A549 (cell line): ENCODE measurements at regions not wholly inside any gene's neighbourhood (a gene's known extent, or its start where the extent isn't known, plus 50 kb on each side); places are given as distances from the start of the nearest gene placed in this dataset.

Experiments
- ATAC-seq, 2 experiments: fragments of 200-7000 bp in 1 of 2; fragments of >200 bp in 1 of 2; cut with Nextera tagmentation in 1 of 2; cut with Tn5 transposase in 1 of 2; 3 replicates each; pipeline versions ENCODE4 v1.8.0 to v1.9.1; 2018 to 2020; ENCODE audit warnings: mild to moderate bottlenecking in 1 of 2, moderate library complexity in 1 of 2
- CTCF ChIA-PET: fragments of 300-600 bp; sonication (Branson Sonifier 250); formaldehyde crosslinking; extraction: SDS; loops from one replicate; lab custom pipeline; 2021; ENCODE audit warnings: antibody characterized with exemption, inconsistent platforms; lab: Yijun Ruan, JAX
- POLR2A ChIA-PET: fragments of 350-600 bp; formaldehyde crosslinking; extraction: SDS; loops from one replicate; lab custom pipeline; 2021; ENCODE audit warnings: antibody characterized with exemption, inconsistent platforms; lab: Yijun Ruan, JAX
- DNase-seq, 2 experiments: peaks; one replicate each; pipeline versions ENCODE4 v3.0.0 to v3.0.0-alpha.2; 2011 to 2016; ENCODE audit warnings: low read depth in 1 of 2, low spot score in 1 of 2
- FAIRE-seq: peaks from 2 replicates; lab custom pipeline; 2011; peaks lifted over from hg19 to GRCh38; lab: Jason Lieb, UNC
- H3K27ac ChIP-seq, 2 experiments: fragments of >200 bp; sonication (Bioruptor Twin); formaldehyde crosslinking; 3 replicates each; pipeline ENCODE4 v1.5.1; 2016 to 2017
- H3K4me1 ChIP-seq: fragments of >200 bp; sonication (Bioruptor Twin); formaldehyde crosslinking; 3 replicates; pipeline ENCODE4 v1.6.1; 2016
- H3K4me2 ChIP-seq: fragments of >200 bp; sonication (Bioruptor Twin); formaldehyde crosslinking; 3 replicates; pipeline ENCODE4 v1.6.1; 2016
- H3K4me3 ChIP-seq: fragments of >200 bp; sonication (Bioruptor Twin); formaldehyde crosslinking; 3 replicates; pipeline ENCODE4 v1.5.1; 2016
- H3K9me3 ChIP-seq: fragments of >200 bp; sonication (Bioruptor Twin); formaldehyde crosslinking; 3 replicates; pipeline ENCODE4 v1.6.1; 2016
- BHLHE40 ChIP-seq: IDR thresholded peaks from 2 replicates; pipeline ENCODE4 v1.6.1; 2012; ENCODE audit warnings: low read depth, low read length, inconsistent platforms
- CEBPB ChIP-seq, 2 experiments: fragments of >200 bp in 1 of 2; sonication (Bioruptor Twin) in 1 of 2; formaldehyde crosslinking in 1 of 2; IDR thresholded peaks; 2 replicates each; pipeline ENCODE4 v1.6.1; 2012 to 2016
- EP300 ChIP-seq, 2 experiments: fragments of >200 bp; sonication (Bioruptor Twin); formaldehyde crosslinking; IDR thresholded peaks; 2 replicates in 1 of 2; 3 replicates in 1 of 2; pipeline ENCODE4 v1.6.1; 2016 to 2017
- FOSB ChIP-seq: fragments of 250-450 bp; sonication (Bioruptor Pico); IDR thresholded peaks from 2 replicates; pipeline ENCODE4 v1.5.0; 2020; ENCODE audit warnings: mild to moderate bottlenecking, moderate library complexity
- HEYL ChIP-seq: fragments of 250-450 bp; sonication (Bioruptor Pico); IDR thresholded peaks from 2 replicates; pipeline ENCODE4 v1.8.0; 2021; ENCODE audit warnings: mild to moderate bottlenecking, moderate library complexity
- HOXA7 ChIP-seq: fragments of 250-450 bp; sonication (Bioruptor Pico); IDR thresholded peaks from 2 replicates; pipeline ENCODE4 v1.5.0; 2020; ENCODE audit warnings: mild to moderate bottlenecking, moderate library complexity
- HOXB5 ChIP-seq: fragments of 250-450 bp; sonication (Bioruptor Pico); IDR thresholded peaks from 2 replicates; pipeline ENCODE4 v1.5.0; 2020; ENCODE audit warnings: mild to moderate bottlenecking, moderate library complexity
- MAFK ChIP-seq: fragments of 450-650 bp; IDR thresholded peaks from 2 replicates; pipeline ENCODE4 v1.6.1; 2014; ENCODE audit not compliant: partially characterized antibody
- MAX ChIP-seq: IDR thresholded peaks from 2 replicates; pipeline ENCODE4 v1.6.1; 2012
- NR3C1 ChIP-seq: fragments of >200 bp; sonication (Bioruptor Twin); formaldehyde crosslinking; IDR thresholded peaks from 3 replicates; pipeline ENCODE4 v1.6.1; 2017
- PBX3 ChIP-seq: IDR thresholded peaks from 2 replicates; pipeline ENCODE4 v1.6.1; 2012
- POLR2AphosphoS2 ChIP-seq: conservative IDR thresholded peaks from 2 replicates; pipeline ENCODE4 v1.6.1; 2012; ENCODE audit warnings: low read length, improper control_type of control experiment, inconsistent platforms
- RAD21 ChIP-seq, 2 experiments: fragments of >200 bp in 1 of 2; sonication (Bioruptor Twin) in 1 of 2; formaldehyde crosslinking in 1 of 2; IDR thresholded peaks in 1 of 2; conservative IDR thresholded peaks in 1 of 2; 2 replicates in 1 of 2; 3 replicates in 1 of 2; pipeline ENCODE4 v1.6.1; 2012 to 2018; ENCODE audit warnings: inconsistent platforms in 1 of 2
- REST ChIP-seq: fragments of 200-600 bp; sonication (generic); IDR thresholded peaks from 2 replicates; pipeline ENCODE4 v1.6.1; 2016; ENCODE audit warnings: antibody characterized with exemption, mild to moderate bottlenecking, moderate library complexity
- RFX5 ChIP-seq: fragments of 450-650 bp; IDR thresholded peaks from 2 replicates; pipeline ENCODE4 v1.7.1; 2014; ENCODE audit warnings: antibody characterized with exemption, mild to moderate bottlenecking, moderate library complexity
- SREBF2 ChIP-seq: fragments of 450-650 bp; IDR thresholded peaks from 2 replicates; pipeline ENCODE4 v1.6.1; 2014; ENCODE audit warnings: mild to moderate bottlenecking, moderate library complexity
- TFCP2L1 ChIP-seq: fragments of 250-450 bp; sonication (Bioruptor Pico); IDR thresholded peaks from 2 replicates; pipeline ENCODE4 v1.5.0; 2021; ENCODE audit warnings: mild to moderate bottlenecking
- ZSCAN20 ChIP-seq: fragments of 250-450 bp; sonication (Bioruptor Pico); IDR thresholded peaks from 2 replicates; pipeline ENCODE4 v1.8.0; 2022; ENCODE audit warnings: mild to moderate bottlenecking, moderate library complexity
- WGBS: methylation state at CpG from one replicate; pipeline ENCODE4 v1.1.6; 2017; ENCODE audit errors: missing lambda C conversion rate; 5-methylcytosine and 5-hydroxymethylcytosine counted together
- TF ChIP-seq, protein P1 (sequence below): fragments of 250-450 bp; sonication (Bioruptor Pico); IDR thresholded peaks from 2 replicates; pipeline ENCODE4 v1.5.0; 2021; ENCODE audit warnings: mild to moderate bottlenecking, moderate library complexity, borderline replicate concordance

GRCh38 chr7:130951303-130951975 lies 217.4 kb upstream of the KLF14 start:
- ATAC-seq (peak; percentile 40 to 58), DNase-seq (no peak), FAIRE-seq (no peak)
- POLR2A ChIA-PET: no interaction called here
- peak overlapping the region in 1 of 2 experiments; percentile 47; a peak in 3 of 6 replicates for H3K27ac ChIP-seq
- CTCF ChIA-PET: interaction anchor here (1.5 to 2.8 kb wide), 3 partner anchors 8 to 55 kb away, joined by 3 to 20 read pairs (median 11); no protein-coding TSS in a partner anchor
- no peaks in the 10 kb centered on the region for H3K9me3 ChIP-seq
- WGBS: 93% methylated on average over 14 of the region's 14 CpGs
- no peak for TF ChIP-seq EP300 (IDR thresholded peaks at IDR 0.05)
- TF ChIP-seq POLR2AphosphoS2: peak; percentile 38; the same call in 1 of the 2 replicates
- TF ChIP-seq, all 56 proteins: peak for 1
- H3K4me3 ChIP-seq: no peak overlapping the region
- H3K4me1 ChIP-seq: peaks cover 61% of the 10 kb centered on the region
- no peak overlapping the region for H3K4me2 ChIP-seq

GRCh38 chr7:130951976-130952876 lies 218.2 kb upstream of the KLF14 start:
- 0 out of 6 replicates have a peak overlapping the region, but pooled peaks of 1 of the 2 experiments have one; percentile 9 for H3K27ac ChIP-seq
- TF ChIP-seq MAFK: no peak
- no peak for TF ChIP-seq POLR2AphosphoS2
- no peak for TF ChIP-seq MAX
- no peak for TF ChIP-seq BHLHE40
- no peak for TF ChIP-seq HEYL (CRISPR knock-in tag)
- TF ChIP-seq REST: no peak
- TF ChIP-seq CEBPB (IDR thresholded peaks at IDR 0.05): no peak
- no peak for TF ChIP-seq FOSB (CRISPR knock-in tag)
- no peak for TF ChIP-seq RAD21 (conservative IDR thresholded peaks at IDR 0.05 in 1 of 2, IDR thresholded peaks at IDR 0.05 in 1 of 2)
- TF ChIP-seq RFX5: no peak
- no peak for TF ChIP-seq ZSCAN20 (CRISPR knock-in tag)
- no peak for TF ChIP-seq PBX3
- TF ChIP-seq, protein P1, sequence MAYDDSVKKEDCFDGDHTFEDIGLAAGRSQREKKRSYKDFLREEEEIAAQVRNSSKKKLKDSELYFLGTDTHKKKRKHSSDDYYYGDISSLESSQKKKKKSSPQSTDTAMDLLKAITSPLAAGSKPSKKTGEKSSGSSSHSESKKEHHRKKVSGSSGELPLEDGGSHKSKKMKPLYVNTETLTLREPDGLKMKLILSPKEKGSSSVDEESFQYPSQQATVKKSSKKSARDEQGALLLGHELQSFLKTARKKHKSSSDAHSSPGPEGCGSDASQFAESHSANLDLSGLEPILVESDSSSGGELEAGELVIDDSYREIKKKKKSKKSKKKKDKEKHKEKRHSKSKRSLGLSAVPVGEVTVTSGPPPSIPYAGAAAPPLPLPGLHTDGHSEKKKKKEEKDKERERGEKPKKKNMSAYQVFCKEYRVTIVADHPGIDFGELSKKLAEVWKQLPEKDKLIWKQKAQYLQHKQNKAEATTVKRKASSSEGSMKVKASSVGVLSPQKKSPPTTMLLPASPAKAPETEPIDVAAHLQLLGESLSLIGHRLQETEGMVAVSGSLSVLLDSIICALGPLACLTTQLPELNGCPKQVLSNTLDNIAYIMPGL (CRISPR knock-in tag): no peak
- no peak for TF ChIP-seq SREBF2
- TF ChIP-seq HOXB5: no peak
- TF ChIP-seq TFCP2L1: no peak
- no peak for TF ChIP-seq NR3C1
- no peak for TF ChIP-seq HOXA7
- no peak for FAIRE-seq
- H3K4me3 ChIP-seq: no peak overlapping the region
- peaks cover 61% of the 10 kb centered on the region for H3K4me1 ChIP-seq
- H3K9me3 ChIP-seq: no peaks in the 10 kb centered on the region
- ChIA-PET CTCF (interaction anchor here (0.6 to 2.8 kb wide), 4 partner anchors 8 to 897 kb away, joined by 3 to 20 read pairs (median 7); no protein-coding TSS in a partner anchor), POLR2A (no interaction called here)
- H3K4me2 ChIP-seq: no peak overlapping the region
- 93% methylated on average over 16 of the region's 16 CpGs for WGBS
- DNase-seq: no peak
- peak; percentile 15 to 31; a peak in 3 of 6 replicates for ATAC-seq
